Stomach smooth muscle (tissue), 2 donors: ENCODE measurements at regions not wholly inside any gene's neighbourhood (a gene's known extent, or its start where the extent isn't known, plus 50 kb on each side); places are given as distances from the start of the nearest gene placed in this dataset.
"Not testable (repeated sequence)": the region's sequence is repeated elsewhere in the genome, so short reads cannot be mapped to it uniquely, and the experiment has no call there.

Experiments
- H3K27ac ChIP-seq: one replicate; pipeline ENCODE4 v1.7.0; 2013; ENCODE audit warnings: mild to moderate bottlenecking, low read length, inconsistent platforms
- H3K27me3 ChIP-seq, 2 donors: one replicate each; pipeline ENCODE4 v1.7.0; 2013; ENCODE audit warnings: low read length in 2 of 2; ENCODE audit not compliant: insufficient read depth in 2 of 2, control insufficient read depth in 1 of 2
- H3K36me3 ChIP-seq, 2 donors: one replicate each; pipeline ENCODE4 v1.7.0; 2013; ENCODE audit warnings: low read length in 2 of 2; ENCODE audit not compliant: control insufficient read depth in 2 of 2, insufficient read depth in 2 of 2
- H3K4me1 ChIP-seq: one replicate; pipeline ENCODE4 v1.7.0; 2013; ENCODE audit warnings: low read length; ENCODE audit not compliant: control insufficient read depth, insufficient read depth
- H3K4me3 ChIP-seq, 2 donors: one replicate each; pipeline ENCODE4 v1.7.0; 2013; ENCODE audit warnings: low read length in 2 of 2
- H3K9ac ChIP-seq, 2 donors: one replicate each; pipeline ENCODE4 v1.7.0; 2013; ENCODE audit warnings: low read length in 2 of 2, mild to moderate bottlenecking in 1 of 2
- H3K9me3 ChIP-seq, 2 donors: one replicate each; pipeline ENCODE4 v1.7.0; 2013; ENCODE audit warnings: low read length in 2 of 2; ENCODE audit not compliant: control insufficient read depth in 2 of 2
- donor health status: healthy.
- donor health status: Pancreatic carcinoma.

DNA sequence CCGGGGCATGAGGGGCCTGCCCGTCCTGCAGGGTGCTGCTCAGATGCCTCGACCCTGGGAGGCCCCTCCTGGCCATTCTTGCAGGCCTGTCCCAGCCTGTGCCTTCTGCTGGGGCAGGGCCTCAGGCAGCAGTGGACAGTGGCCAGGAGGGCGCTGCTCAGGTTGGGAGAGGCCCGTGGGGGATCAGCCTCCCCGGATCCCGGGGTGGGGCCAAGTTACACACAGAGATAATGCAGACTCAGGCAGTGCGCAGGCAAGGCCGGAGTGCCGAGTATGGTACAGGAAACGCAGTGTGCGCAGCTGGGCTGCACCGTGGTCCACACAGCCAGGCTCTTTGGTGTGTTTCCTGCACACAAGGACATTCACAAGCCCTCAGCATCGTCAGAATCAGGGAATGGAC lies 147.6 kb downstream of the LAT start:
- H3K4me1 ChIP-seq, H3K27me3 ChIP-seq, H3K4me3 ChIP-seq, H3K36me3 ChIP-seq, H3K9me3 ChIP-seq, H3K27ac ChIP-seq, H3K9ac ChIP-seq: not testable (repeated sequence)

DNA sequence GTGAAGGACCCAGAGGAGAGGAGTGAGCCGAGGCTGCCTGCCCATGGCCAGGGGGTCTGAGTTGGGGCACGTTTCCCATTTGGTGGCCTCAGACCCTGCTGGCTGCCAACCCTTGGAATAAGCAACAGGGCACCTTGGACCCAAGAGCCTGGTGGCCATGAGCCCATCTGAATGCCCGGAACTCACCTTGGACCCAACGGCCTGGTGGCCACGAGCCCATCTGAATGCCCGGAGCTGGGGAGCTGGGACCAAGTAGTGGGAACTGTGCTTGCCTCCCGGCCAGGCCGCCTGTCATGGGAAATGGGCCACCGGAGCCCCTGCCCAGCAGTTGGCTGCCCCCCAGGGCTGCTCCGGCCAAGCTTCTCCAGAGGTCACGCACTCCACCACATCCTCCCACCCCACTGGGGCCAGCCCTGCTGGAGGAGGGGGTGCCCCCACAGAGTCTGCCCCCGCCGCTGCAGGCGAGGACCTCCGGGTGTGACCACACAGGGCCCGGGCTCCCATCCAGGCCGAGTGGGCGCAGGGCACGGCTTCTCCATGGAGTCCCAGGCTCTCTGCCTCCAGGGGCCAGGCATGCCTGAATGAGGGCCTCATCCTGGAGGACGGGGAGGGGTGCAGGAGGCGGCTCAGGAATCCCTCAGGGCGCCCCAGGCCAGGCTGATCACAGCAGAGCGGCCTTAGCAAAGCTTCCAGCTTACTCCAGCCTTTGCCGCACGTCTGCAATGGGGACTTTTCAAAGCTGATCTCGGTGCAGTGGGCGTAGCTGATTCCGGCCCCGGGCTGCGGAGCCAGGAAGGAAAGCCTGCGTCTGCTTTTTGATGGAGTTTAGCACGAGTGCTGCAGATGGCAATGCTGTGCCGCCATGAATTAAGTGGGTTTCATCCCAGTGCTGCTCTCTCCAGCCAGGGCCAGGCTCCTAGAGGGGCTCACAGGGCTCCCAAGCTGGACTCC lies 146.3 kb downstream of the LAT start:
- H3K9me3 ChIP-seq, H3K27me3 ChIP-seq, H3K36me3 ChIP-seq, H3K4me1 ChIP-seq, H3K27ac ChIP-seq, H3K4me3 ChIP-seq, H3K9ac ChIP-seq: not testable (repeated sequence)

DNA sequence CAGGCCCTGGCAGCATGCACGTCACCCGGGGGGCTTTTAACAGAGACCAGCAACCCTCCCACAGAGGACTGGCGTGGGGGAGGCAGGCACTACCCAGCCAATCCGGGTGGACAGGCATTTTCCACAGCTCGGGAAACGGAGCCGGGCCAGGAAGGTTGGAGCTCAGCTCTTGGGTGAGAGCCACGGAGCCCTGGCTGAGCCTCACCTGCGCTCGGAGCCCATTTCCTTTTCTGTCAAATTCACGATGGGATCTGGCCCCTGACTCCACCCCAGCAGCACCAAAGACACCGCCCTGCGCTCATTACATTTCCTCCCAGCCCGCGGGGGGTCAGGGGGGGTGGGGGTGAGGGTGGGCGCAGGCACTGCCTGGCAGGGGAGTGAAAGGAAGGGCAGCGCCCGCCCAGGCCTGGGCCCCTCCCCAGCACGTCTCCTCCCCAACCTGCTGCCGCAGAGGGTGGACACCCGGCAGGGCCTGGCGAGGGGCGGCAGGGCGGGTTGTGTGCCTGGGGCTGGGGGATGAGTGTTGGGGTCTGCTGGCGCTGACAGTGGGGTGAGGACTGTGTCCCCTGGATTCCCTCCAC lies 145.4 kb downstream of the LAT start:
- not testable (repeated sequence) for H3K27ac ChIP-seq, H3K4me1 ChIP-seq, H3K4me3 ChIP-seq

DNA sequence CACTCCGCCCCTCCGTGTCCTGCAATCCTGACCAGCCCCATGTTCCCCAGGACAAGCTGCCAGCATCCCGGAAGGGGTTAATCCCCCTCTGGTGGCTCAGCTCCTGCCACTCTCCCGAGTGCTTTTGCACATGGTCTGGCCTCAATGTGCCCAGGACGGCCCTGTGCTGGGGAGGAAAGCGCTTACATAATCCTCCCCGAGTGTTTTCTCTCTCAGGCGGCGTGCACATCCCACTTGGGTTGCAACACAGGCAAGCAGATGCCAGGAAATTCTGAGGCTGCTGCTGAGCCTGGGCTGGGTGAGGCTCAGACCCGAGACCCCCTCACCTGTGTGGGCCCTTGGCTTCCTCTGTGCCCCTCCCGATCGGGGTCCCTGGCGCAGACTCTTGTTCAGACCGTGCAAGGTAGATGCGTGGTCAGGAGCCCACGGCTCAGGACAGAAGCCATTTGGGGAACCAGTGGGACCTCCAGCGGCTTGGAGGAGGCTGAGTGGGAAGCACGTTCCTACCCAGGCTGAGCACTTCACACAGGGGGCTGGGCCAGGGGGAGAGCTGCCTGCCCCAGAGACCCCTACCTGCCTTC lies 144.7 kb downstream of the LAT start:
- H3K36me3 ChIP-seq, H3K4me1 ChIP-seq, H3K27ac ChIP-seq, H3K27me3 ChIP-seq, H3K9ac ChIP-seq, H3K9me3 ChIP-seq, H3K4me3 ChIP-seq: not testable (repeated sequence)

More for the DNA sequence above, 145.4 kb downstream of the LAT start:
- H3K9me3 ChIP-seq, H3K27me3 ChIP-seq, H3K36me3 ChIP-seq, H3K9ac ChIP-seq: not testable (repeated sequence)

DNA sequence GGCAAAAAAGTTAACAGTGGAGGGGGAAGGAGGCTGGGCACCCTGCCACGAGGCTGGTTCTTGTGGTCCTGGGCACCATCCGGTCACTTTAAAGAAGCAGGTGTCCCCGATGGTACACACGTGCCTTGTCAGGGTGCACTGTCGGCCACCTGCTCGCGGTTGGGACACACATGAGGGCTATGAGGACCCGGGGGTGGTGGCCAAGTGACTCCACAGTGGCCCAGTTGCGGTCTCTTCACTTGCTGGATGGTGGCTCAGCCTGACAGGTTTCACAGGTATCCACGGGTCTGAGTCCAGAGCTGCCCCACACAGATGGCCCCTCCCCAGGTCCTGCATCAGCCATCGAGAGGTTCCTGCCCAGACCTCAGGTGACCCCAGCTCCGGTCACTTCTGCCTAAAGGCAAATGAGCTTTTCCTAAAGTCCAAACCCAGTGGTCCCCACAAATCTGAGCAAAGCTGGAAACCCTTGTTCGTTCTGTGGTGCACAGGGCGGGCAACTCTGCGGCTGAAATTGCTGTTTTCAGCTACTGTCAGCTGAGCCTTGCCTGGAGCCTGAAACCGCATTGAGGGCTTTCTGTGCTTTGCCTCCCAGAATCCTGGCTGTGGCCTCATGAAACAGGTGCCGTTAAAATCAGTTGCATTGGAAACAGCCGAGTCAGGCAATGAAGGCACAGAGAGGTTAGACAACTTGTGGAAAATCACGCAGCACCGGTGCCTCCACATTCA lies 144.0 kb downstream of the LAT start:
- not testable (repeated sequence) for H3K9ac ChIP-seq, H3K9me3 ChIP-seq, H3K4me1 ChIP-seq, H3K4me3 ChIP-seq, H3K36me3 ChIP-seq, H3K27ac ChIP-seq, H3K27me3 ChIP-seq

DNA sequence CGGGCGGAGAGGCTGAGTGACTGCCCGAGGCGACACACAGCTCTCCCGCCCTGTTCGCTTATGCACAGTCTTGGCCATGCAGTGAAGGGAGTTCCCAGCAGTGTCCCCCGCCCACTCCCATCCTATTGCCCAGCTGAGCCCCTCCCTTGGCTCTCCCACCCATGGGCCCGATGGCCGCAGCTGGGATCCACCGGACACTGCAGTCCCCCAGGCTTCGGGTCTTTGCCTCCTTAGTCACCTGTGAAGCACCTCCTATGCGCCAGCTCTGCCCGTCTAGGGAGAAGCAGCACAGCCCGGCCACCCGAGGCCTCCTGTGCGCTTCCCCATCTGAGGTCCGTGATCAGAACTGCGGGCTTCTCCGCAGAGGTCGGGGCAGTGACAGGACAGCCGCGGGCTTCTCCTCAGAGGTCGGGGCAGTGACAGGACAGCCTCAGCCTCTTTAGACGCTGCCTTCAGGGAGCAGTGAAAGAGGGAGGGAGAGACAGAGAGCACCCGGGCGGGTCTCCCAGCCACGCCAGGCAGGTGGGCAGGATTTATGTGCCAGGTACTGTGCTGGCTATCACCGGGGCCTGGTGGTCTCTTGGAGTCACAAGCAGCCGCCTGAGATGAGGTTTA lies 143.1 kb downstream of the LAT start:
- H3K9me3 ChIP-seq, H3K9ac ChIP-seq, H3K27ac ChIP-seq, H3K4me3 ChIP-seq, H3K36me3 ChIP-seq, H3K4me1 ChIP-seq, H3K27me3 ChIP-seq: not testable (repeated sequence)

DNA sequence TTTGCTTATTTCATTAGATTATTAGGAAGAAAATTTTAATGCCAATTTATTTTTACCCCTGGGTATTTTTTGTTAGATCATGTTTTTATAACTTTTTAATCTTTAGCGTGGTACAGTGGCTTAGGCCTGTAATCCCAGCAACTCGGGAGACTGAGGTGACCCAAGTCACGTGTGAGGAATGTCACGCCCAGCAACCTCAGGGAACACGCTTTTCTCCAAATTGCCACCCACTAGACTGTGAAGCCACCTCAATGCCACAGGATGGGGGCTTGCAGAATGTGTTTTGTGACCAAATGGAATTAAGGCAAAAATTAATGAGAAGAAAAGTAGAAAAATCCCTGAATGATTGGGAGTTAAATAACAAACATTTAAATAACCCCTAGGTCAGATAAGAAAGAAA lies 141.8 kb downstream of the LAT start:
- Histone ChIP-seq H3K9ac (no peak overlapping the region), H3K9me3 (no peaks in the 10 kb centered on the region), H3K36me3 (no peaks in the 10 kb centered on the region), H3K4me3 (no peak overlapping the region), H3K27ac (peak overlapping the region; percentile 6), H3K4me1 (peaks cover 7% of the 10 kb centered on the region), H3K27me3 (no peaks in the 10 kb centered on the region)

DNA sequence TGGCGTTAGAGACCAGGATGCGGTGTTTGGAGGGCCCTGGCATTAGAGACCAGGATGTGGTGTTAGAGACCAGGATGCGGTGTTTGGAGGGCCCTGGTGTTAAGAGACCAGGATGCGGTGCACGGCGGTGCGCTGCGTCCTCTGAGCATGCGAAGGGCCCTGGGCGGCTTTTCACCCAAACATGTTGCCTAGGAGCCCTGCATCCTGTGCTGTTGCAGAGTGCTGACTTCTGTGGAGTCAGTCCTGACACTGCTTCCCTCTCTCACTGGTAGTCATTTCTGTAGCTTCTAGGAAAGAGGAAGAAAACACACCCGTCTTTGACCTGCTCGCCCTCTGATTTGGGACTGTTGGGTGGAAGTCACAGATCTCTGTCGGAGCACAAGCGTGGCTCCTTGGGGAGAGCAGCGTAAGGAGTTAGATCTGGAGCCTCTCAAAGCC lies 141.2 kb downstream of the LAT start:
- Histone ChIP-seq H3K9ac (no peak overlapping the region), H3K36me3 (no peaks in the 10 kb centered on the region), H3K4me1 (peaks cover 7% of the 10 kb centered on the region), H3K27ac (peak overlapping the region; percentile 6), H3K27me3 (no peaks in the 10 kb centered on the region), H3K4me3 (no peak overlapping the region), H3K9me3 (no peaks in the 10 kb centered on the region)

DNA sequence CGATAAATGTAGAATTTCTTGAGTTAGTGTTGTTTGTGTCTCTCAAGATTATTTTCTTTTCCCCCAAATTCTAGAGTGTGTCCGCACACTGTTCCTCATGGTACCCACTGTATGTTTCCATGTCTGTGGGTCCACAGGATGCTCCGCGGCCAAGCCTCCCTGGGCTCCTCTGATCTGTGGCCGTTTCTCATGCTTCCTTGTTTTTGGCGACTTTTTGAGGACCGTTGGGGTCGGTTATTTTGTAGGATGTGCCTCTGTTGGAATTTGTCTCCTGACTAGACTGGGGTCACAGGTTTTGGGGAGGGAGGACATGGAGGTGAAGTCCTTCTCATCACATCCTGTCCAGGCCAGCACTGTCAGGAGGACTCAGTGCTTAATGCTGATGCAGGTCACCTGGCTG lies 140.0 kb downstream of the LAT start:
- H3K9ac ChIP-seq, result no peak overlapping the region
- H3K36me3 ChIP-seq, result no peaks in the 10 kb centered on the region
- H3K4me1 ChIP-seq, result peaks cover 6% of the 10 kb centered on the region
- no peaks in the 10 kb centered on the region for H3K27me3 ChIP-seq
- H3K27ac ChIP-seq, result no peak overlapping the region
- H3K4me3 ChIP-seq, result no peak overlapping the region
- no peaks in the 10 kb centered on the region for H3K9me3 ChIP-seq

DNA sequence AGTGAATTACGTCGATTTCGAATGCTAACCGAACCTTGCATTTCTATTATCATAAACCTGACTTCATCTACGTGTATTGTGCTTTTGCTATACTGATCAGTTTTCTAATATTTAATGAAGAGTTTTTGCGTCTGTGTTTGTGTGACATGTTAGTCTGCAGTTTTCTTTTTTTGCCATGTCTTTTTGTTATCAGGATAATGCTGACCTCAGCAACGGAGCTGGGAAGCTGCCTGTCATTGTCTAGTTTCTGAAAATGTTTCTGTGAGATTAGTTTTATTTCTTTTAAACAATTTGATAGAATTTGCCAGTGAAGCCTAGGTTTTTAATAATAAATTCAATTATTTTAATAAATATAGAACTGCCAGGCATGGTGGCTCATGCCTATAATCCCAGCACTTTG lies 139.3 kb downstream of the LAT start:
- not testable (repeated sequence) for H3K9ac ChIP-seq, H3K4me3 ChIP-seq, H3K27me3 ChIP-seq, H3K36me3 ChIP-seq, H3K9me3 ChIP-seq, H3K27ac ChIP-seq, H3K4me1 ChIP-seq
